ENCODE measurements at regions not wholly inside any gene's neighbourhood (a gene's known extent, or its start where the extent isn't known, plus 50 kb on each side); places are given as distances from the start of the nearest gene placed in this dataset.

- TF ChIP-seq RAD21 (IDR thresholded peaks at IDR 0.05; ENCODE audit: low read depth) (no peak), CEBPB (IDR thresholded peaks at IDR 0.05) (no peak), USF1 (IDR thresholded peaks at IDR 0.05) (no peak), TAF1 (IDR thresholded peaks at IDR 0.05; ENCODE audit: low read depth) (no peak), ZBTB7A (IDR thresholded peaks at IDR 0.05; ENCODE audit: low read depth) (no peak), NFIC (IDR thresholded peaks at IDR 0.05) (no peak), CREB1 (IDR thresholded peaks at IDR 0.05; ENCODE audit: low read depth) (no peak), REST (IDR thresholded peaks at IDR 0.05; ENCODE audit: low read depth) (no peak), TEAD4 (IDR thresholded peaks at IDR 0.05) (no peak), TCF12 (IDR thresholded peaks at IDR 0.05; ENCODE audit: low read depth) (no peak), FOXM1 (IDR thresholded peaks at IDR 0.05; ENCODE audit: borderline replicate concordance, low read depth) (no peak)
Measured at GRCh38 chr21:27646691-27647090, 679.8 kb upstream of the ADAMTS5 start.

GRCh38 chr21:27646056-27646455 lies 679.2 kb upstream of the ADAMTS5 start:
- TF ChIP-seq NFIC (IDR thresholded peaks at IDR 0.05) (no peak), YY1 (IDR thresholded peaks at IDR 0.05; ENCODE audit: low read depth) (no peak), TAF1 (IDR thresholded peaks at IDR 0.05; ENCODE audit: low read depth) (no peak), MAX (IDR thresholded peaks at IDR 0.05) (no peak), RAD21 (IDR thresholded peaks at IDR 0.05; ENCODE audit: low read depth) (no peak), EGR1 (IDR thresholded peaks at IDR 0.05) (no peak), TEAD4 (IDR thresholded peaks at IDR 0.05) (no peak), ZBTB7A (IDR thresholded peaks at IDR 0.05; ENCODE audit: low read depth) (no peak), EP300 (IDR thresholded peaks at IDR 0.05; ENCODE audit: borderline replicate concordance) (no peak), FOXM1 (IDR thresholded peaks at IDR 0.05; ENCODE audit: borderline replicate concordance, low read depth) (no peak), CREB1 (IDR thresholded peaks at IDR 0.05; ENCODE audit: low read depth) (no peak), USF1 (IDR thresholded peaks at IDR 0.05) (no peak), TCF12 (IDR thresholded peaks at IDR 0.05; ENCODE audit: low read depth) (no peak)

GRCh38 chr21:27645285-27645684 lies 678.4 kb upstream of the ADAMTS5 start:
- no peak for TF ChIP-seq TCF12 (IDR thresholded peaks at IDR 0.05; ENCODE audit: low read depth)
- no peak for TF ChIP-seq RAD21 (IDR thresholded peaks at IDR 0.05; ENCODE audit: low read depth)
- no peak for TF ChIP-seq CEBPB (IDR thresholded peaks at IDR 0.05)
- TF ChIP-seq CREB1 (IDR thresholded peaks at IDR 0.05; ENCODE audit: low read depth) = no peak
- no peak for TF ChIP-seq TAF1 (IDR thresholded peaks at IDR 0.05; ENCODE audit: low read depth)
- no peak for TF ChIP-seq MAX (IDR thresholded peaks at IDR 0.05)
- TF ChIP-seq USF1 (IDR thresholded peaks at IDR 0.05) = no peak
- TF ChIP-seq TEAD4 (IDR thresholded peaks at IDR 0.05) = no peak
- TF ChIP-seq REST (IDR thresholded peaks at IDR 0.05; ENCODE audit: low read depth) = no peak
- no peak for TF ChIP-seq YY1 (IDR thresholded peaks at IDR 0.05; ENCODE audit: low read depth)

- TF ChIP-seq EP300 (IDR thresholded peaks at IDR 0.05; ENCODE audit: borderline replicate concordance) (no peak), NFIC (IDR thresholded peaks at IDR 0.05) (no peak), TEAD4 (IDR thresholded peaks at IDR 0.05) (no peak), EGR1 (IDR thresholded peaks at IDR 0.05) (no peak), MAX (IDR thresholded peaks at IDR 0.05) (no peak), TCF12 (IDR thresholded peaks at IDR 0.05; ENCODE audit: low read depth) (no peak), TAF1 (IDR thresholded peaks at IDR 0.05; ENCODE audit: low read depth) (no peak), ZBTB7A (IDR thresholded peaks at IDR 0.05; ENCODE audit: low read depth) (no peak), CREB1 (IDR thresholded peaks at IDR 0.05; ENCODE audit: low read depth) (no peak), USF1 (IDR thresholded peaks at IDR 0.05) (no peak), RAD21 (IDR thresholded peaks at IDR 0.05; ENCODE audit: low read depth) (no peak), YY1 (IDR thresholded peaks at IDR 0.05; ENCODE audit: low read depth) (no peak), FOXM1 (IDR thresholded peaks at IDR 0.05; ENCODE audit: borderline replicate concordance, low read depth) (no peak), CEBPB (IDR thresholded peaks at IDR 0.05) (no peak), REST (IDR thresholded peaks at IDR 0.05; ENCODE audit: low read depth) (no peak)
Measured at GRCh38 chr21:27643326-27643725, 676.4 kb upstream of the ADAMTS5 start.

Measured in Ishikawa (cell line).